RWPE2 (cell line): ENCODE measurements at regions not wholly inside any gene's neighbourhood (a gene's known extent, or its start where the extent isn't known, plus 50 kb on each side); places are given as distances from the start of the nearest gene placed in this dataset.

ENCODE experiments used
- ATAC-seq: fragments of 200-7000 bp; cut with Tn5 transposase; 3 replicates; pipeline ENCODE4 v1.9.1; 2021; ENCODE audit warnings: low read depth
- DNase-seq: peaks from one replicate; pipeline ENCODE4 v3.0.0-alpha.2; 2020; ENCODE audit warnings: low spot score
- H3K27ac ChIP-seq: fragments of 450-650 bp; 2 replicates; pipeline ENCODE4 v1.5.1; 2017; ENCODE audit warnings: mild to moderate bottlenecking; ENCODE audit not compliant: poor library complexity, severe bottlenecking
- H3K27me3 ChIP-seq: fragments of 250-450 bp; sonication (Bioruptor Pico); 2 replicates; pipeline ENCODE4 v1.5.1; 2021; ENCODE audit warnings: mild to moderate bottlenecking, moderate library complexity; ENCODE audit not compliant: insufficient read depth, poor library complexity, severe bottlenecking
- H3K36me3 ChIP-seq: fragments of 250-450 bp; sonication (Bioruptor Pico); 2 replicates; pipeline ENCODE4 v1.5.1; 2020; ENCODE audit warnings: low read depth, mild to moderate bottlenecking, moderate library complexity
- H3K4me1 ChIP-seq: fragments of 250-450 bp; sonication (Bioruptor Pico); 2 replicates; pipeline ENCODE4 v1.5.1; 2021; ENCODE audit warnings: mild to moderate bottlenecking, moderate library complexity; ENCODE audit not compliant: insufficient read depth, poor library complexity, severe bottlenecking
- H3K4me3 ChIP-seq: fragments of 250-450 bp; sonication (Bioruptor Pico); 2 replicates; pipeline ENCODE4 v1.5.1; 2021; ENCODE audit warnings: mild to moderate bottlenecking, moderate library complexity; ENCODE audit not compliant: severe bottlenecking
- H3K9me3 ChIP-seq: fragments of 250-450 bp; sonication (Bioruptor Pico); 2 replicates; pipeline ENCODE4 v1.5.1; 2021; ENCODE audit warnings: mild to moderate bottlenecking, moderate library complexity; ENCODE audit not compliant: severe bottlenecking
- TF ChIP-seq, protein P1 (sequence below): fragments of 450-650 bp; IDR thresholded peaks from one replicate; pipeline ENCODE4 v1.5.1; 2017; ENCODE audit warnings: mild to moderate bottlenecking, moderate library complexity; ENCODE audit not compliant: poor library complexity, severe bottlenecking

DNA sequence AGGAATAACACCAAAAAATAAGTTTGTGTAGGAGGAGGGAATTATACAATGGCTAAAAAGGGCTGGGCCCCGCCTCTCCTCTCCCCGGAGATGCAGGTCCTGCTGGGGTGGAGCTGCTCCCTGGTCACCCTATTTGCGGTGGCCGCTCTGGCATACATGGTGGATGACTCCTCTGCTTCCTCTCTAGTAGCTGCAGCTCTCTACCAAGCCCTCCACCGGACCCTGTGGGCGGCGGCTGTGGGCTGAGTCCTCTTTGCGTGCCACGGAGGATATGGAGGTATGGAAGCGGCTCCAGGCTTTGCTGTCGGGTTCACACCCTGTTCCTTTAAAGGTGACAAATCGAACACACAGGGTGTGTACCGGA is 77.1 kb upstream of the SEC11C start:
- H3K27me3 ChIP-seq: no peaks in the 10 kb centered on the region
- DNase-seq (no peak), ATAC-seq (no peak)
- no peaks in the 10 kb centered on the region for H3K36me3 ChIP-seq
- H3K4me1 ChIP-seq: peaks cover 3% of the 10 kb centered on the region
- TF ChIP-seq, protein P1, sequence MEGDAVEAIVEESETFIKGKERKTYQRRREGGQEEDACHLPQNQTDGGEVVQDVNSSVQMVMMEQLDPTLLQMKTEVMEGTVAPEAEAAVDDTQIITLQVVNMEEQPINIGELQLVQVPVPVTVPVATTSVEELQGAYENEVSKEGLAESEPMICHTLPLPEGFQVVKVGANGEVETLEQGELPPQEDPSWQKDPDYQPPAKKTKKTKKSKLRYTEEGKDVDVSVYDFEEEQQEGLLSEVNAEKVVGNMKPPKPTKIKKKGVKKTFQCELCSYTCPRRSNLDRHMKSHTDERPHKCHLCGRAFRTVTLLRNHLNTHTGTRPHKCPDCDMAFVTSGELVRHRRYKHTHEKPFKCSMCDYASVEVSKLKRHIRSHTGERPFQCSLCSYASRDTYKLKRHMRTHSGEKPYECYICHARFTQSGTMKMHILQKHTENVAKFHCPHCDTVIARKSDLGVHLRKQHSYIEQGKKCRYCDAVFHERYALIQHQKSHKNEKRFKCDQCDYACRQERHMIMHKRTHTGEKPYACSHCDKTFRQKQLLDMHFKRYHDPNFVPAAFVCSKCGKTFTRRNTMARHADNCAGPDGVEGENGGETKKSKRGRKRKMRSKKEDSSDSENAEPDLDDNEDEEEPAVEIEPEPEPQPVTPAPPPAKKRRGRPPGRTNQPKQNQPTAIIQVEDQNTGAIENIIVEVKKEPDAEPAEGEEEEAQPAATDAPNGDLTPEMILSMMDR: no peak
- H3K27ac ChIP-seq: no peak overlapping the region
- H3K4me3 ChIP-seq: no peak overlapping the region
- no peaks in the 10 kb centered on the region for H3K9me3 ChIP-seq

DNA sequence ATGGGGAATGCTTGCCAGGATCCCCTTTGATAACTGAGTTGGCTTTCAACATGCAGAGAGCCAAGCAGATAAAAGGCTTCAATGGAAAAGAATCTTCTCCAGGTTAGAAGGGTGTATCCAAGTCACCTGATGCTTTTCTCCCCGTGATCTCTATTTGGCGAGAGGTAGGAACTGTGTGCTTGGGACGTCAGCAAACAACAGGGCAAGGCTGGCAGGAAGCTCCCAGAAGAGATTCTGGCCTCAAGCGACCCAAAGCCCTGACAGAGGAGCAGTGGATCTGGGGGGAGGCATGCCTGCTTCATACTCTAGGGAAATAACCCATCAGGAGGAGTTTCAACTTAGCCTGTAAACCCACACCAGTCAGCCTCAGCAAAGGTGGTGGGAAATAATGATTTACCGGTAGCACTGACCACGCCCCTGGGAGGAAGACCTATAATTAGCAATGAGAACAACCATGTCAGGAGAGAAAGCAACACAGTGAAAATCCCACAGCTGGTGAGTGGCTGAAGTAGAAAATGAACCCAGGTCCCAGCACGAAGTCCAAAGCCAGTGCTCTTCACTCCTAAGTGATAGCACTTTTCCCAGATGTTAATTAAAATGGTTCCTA is 76.3 kb upstream of the SEC11C start:
- DNase-seq: no peak
- TF ChIP-seq, protein P1: no peak
- Histone ChIP-seq H3K36me3 (no peaks in the 10 kb centered on the region), H3K4me3 (no peak overlapping the region), H3K9me3 (no peaks in the 10 kb centered on the region), H3K27ac (no peak overlapping the region), H3K27me3 (no peaks in the 10 kb centered on the region), H3K4me1 (peaks cover 3% of the 10 kb centered on the region)
- no peak for ATAC-seq

DNA sequence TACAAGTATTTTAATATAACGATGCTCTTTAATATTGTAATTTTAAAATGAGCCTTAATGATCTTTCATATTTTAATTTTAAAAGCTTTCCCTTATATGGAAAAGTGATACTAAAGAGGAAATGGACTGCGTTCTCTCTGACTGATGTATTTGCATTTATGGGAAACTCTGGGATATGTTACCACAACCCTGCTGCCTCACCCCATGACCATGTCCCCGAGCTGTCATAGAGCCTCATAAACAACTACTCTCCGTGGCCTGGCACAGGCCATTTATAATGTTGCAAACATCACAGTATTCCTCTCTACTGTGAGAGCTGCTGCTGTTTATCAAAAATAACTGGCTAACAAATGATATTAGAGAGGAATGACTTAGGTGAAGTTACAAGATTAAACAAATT is 75.8 kb upstream of the SEC11C start:
- no peaks in the 10 kb centered on the region for H3K36me3 ChIP-seq
- H3K9me3 ChIP-seq: no peaks in the 10 kb centered on the region
- DNase-seq: no peak
- peaks cover 3% of the 10 kb centered on the region for H3K4me1 ChIP-seq
- no peak overlapping the region for H3K27ac ChIP-seq
- TF ChIP-seq, protein P1: no peak
- H3K27me3 ChIP-seq: no peaks in the 10 kb centered on the region
- ATAC-seq: no peak
- H3K4me3 ChIP-seq: no peak overlapping the region

DNA sequence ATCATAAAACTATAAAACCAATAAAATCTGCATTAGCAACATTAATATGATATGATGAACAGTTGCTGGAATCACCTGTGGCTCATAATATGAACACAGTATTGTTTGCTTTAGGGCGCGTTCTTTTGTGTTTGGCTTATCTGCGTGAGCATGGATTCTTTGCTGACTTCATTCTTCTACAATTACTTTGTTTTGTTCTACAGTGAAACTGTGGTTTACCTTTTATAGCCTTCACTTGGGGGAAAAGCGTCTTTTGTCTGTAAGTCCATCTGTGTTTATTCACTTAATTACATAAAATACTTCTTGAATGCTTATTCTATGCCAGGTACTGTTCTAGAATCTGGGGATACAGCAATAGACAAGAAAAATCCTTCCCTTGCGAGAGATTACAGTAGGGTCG is 74.0 kb upstream of the SEC11C start:
- no peaks in the 10 kb centered on the region for H3K36me3 ChIP-seq
- peak overlapping the region; percentile 47 for H3K27ac ChIP-seq
- TF ChIP-seq, protein P1: no peak
- no peak for DNase-seq
- ATAC-seq: peak; percentile 73
- H3K9me3 ChIP-seq: no peaks in the 10 kb centered on the region
- H3K4me1 ChIP-seq: peaks cover 3% of the 10 kb centered on the region
- no peak overlapping the region for H3K4me3 ChIP-seq
- no peaks in the 10 kb centered on the region for H3K27me3 ChIP-seq

DNA sequence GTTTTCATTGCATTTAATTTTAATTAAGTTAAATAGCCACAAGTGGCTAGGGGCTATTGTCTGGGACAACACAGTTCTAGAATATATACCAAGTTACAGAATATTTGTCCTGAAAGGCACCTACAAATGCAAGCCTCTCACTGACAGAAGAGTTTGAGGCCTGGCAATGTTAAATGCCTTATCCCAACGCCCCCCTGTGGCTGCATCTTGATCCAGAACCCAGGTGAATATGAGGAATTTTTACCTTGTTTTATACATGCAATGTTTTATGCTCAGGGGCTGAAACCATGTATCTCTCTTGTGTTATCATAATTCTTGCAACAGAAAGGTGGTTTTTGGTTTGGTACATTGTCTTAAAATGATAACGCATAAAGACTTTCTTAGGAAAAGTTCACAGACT is 71.8 kb upstream of the SEC11C start:
- DNase-seq (no peak), ATAC-seq (no peak)
- no peaks in the 10 kb centered on the region for H3K36me3 ChIP-seq
- H3K4me3 ChIP-seq: no peak overlapping the region
- no peaks in the 10 kb centered on the region for H3K9me3 ChIP-seq
- peaks cover 3% of the 10 kb centered on the region for H3K4me1 ChIP-seq
- TF ChIP-seq, protein P1: peak; percentile 74
- H3K27ac ChIP-seq: no peak overlapping the region
- no peaks in the 10 kb centered on the region for H3K27me3 ChIP-seq
